GM21423 (cell line): ENCODE measurements at regions not wholly inside any gene's neighbourhood (a gene's known extent, or its start where the extent isn't known, plus 50 kb on each side); places are given as distances from the start of the nearest gene placed in this dataset.
"Not testable (repeated sequence)": the region's sequence is repeated elsewhere in the genome, so short reads cannot be mapped to it uniquely, and the experiment has no call there.

Experiments
- ATAC-seq: cut with Tn5 transposase; IDR thresholded peaks from one replicate; pipeline ENCODE4 v1.9.1; 2021; ENCODE audit warnings: mild to moderate bottlenecking, moderate library complexity; ENCODE audit not compliant: unreplicated experiment

- ATAC-seq = no peak
Observed at GRCh38 chr15:66993874-66994696, 71.3 kb upstream of the SMAD3 start.

GRCh38 chr15:66994927-66995656 lies 70.3 kb upstream of the SMAD3 start:
- ATAC-seq = no peak

- ATAC-seq = no peak
Observed at GRCh38 chr15:66996094-66996493, 69.3 kb upstream of the SMAD3 start.

GRCh38 chr15:66997212-66997611 lies 68.2 kb upstream of the SMAD3 start:
- ATAC-seq = no peak

GRCh38 chr15:66998234-66998633 lies 67.2 kb upstream of the SMAD3 start:
- not testable (repeated sequence) for ATAC-seq

- no peak for ATAC-seq
Observed at GRCh38 chr15:66999046-66999968, 66.1 kb upstream of the SMAD3 start.

- no peak for ATAC-seq
Observed at GRCh38 chr15:67000896-67001295, 64.5 kb upstream of the SMAD3 start.

- ATAC-seq = no peak
Observed at GRCh38 chr15:67002368-67002767, 63.0 kb upstream of the SMAD3 start.

GRCh38 chr15:67003586-67003985 lies 61.8 kb upstream of the SMAD3 start:
- no peak for ATAC-seq

- no peak for ATAC-seq
Observed at GRCh38 chr15:67004142-67004541, 61.3 kb upstream of the SMAD3 start.

GRCh38 chr15:67005294-67005996 lies 60.0 kb upstream of the SMAD3 start:
- ATAC-seq = no peak

- ATAC-seq = no peak
Observed at GRCh38 chr15:67006083-67007065, 59.0 kb upstream of the SMAD3 start.

- ATAC-seq = no peak
Observed at GRCh38 chr15:67009576-67010569, 55.5 kb upstream of the SMAD3 start.

GRCh38 chr15:67010898-67011616 lies 54.3 kb upstream of the SMAD3 start:
- no peak for ATAC-seq

GRCh38 chr15:67011617-67012005 lies 53.8 kb upstream of the SMAD3 start:
- no peak for ATAC-seq

GRCh38 chr15:67013696-67014095 lies 51.7 kb upstream of the SMAD3 start:
- ATAC-seq = no peak
